Activated T-cell treated with anti-CD3 and anti-CD28 coated beads, Interleukin-2, amount 50 U/mL, for 4 hours (primary cell): ENCODE measurements at regions not wholly inside any gene's neighbourhood (a gene's known extent, or its start where the extent isn't known, plus 50 kb on each side); places are given as distances from the start of the nearest gene placed in this dataset.

Source experiments
- ATAC-seq, 2 donors: fragments of 200-7000 bp; cut with Tn5 transposase; one replicate each; pipeline ENCODE4 v1.10.0; 2021
- DNase-seq: peaks from one replicate; pipeline ENCODE4 v3.0.0-alpha.2; 2020
- H3K27me3 Mint-ChIP-seq: one replicate; pipeline ENCODE4 v1.8.0; 2021; ENCODE audit warnings: low read depth, mixed read lengths
- H3K36me3 Mint-ChIP-seq: one replicate; pipeline ENCODE4 v1.8.0; 2022; ENCODE audit warnings: mixed read lengths; ENCODE audit not compliant: insufficient read depth
- H3K4me1 Mint-ChIP-seq: one replicate; pipeline ENCODE4 v1.8.0; 2021; ENCODE audit warnings: low read depth, mixed read lengths
- H3K4me3 Mint-ChIP-seq: one replicate; pipeline ENCODE4 v1.8.0; 2021; ENCODE audit warnings: mild to moderate bottlenecking, moderate library complexity, mixed read lengths
- H3K9me3 Mint-ChIP-seq: one replicate; pipeline ENCODE4 v1.8.0; 2021; ENCODE audit warnings: mixed read lengths

- ATAC-seq (no peak), DNase-seq (no peak)
- H3K36me3 Mint-ChIP-seq: peaks cover 3% of the 10 kb centered on the region
- peaks cover 2% of the 10 kb centered on the region for H3K4me1 Mint-ChIP-seq
- H3K27me3 Mint-ChIP-seq: no peaks in the 10 kb centered on the region
- H3K4me3 Mint-ChIP-seq: no peak overlapping the region
- H3K9me3 Mint-ChIP-seq: no peaks in the 10 kb centered on the region
Observed at GRCh38 chr1:244995602-244996400, 131.5 kb upstream of the HNRNPU start.

- H3K4me1 Mint-ChIP-seq: no peaks in the 10 kb centered on the region
- H3K27me3 Mint-ChIP-seq: no peaks in the 10 kb centered on the region
- DNase-seq: no peak
- no peak overlapping the region for H3K4me3 Mint-ChIP-seq
- no peak for ATAC-seq
- H3K36me3 Mint-ChIP-seq: peaks cover 3% of the 10 kb centered on the region
- no peaks in the 10 kb centered on the region for H3K9me3 Mint-ChIP-seq
Observed at GRCh38 chr1:244992833-244993232, 128.5 kb upstream of the HNRNPU start.

- ATAC-seq: no peak
Observed at GRCh38 chr1:244989813-244990212, 125.5 kb upstream of the HNRNPU start.

GRCh38 chr1:244988521-244988920, 124.2 kb upstream of the HNRNPU start:
- H3K27me3 Mint-ChIP-seq: no peaks in the 10 kb centered on the region
- H3K4me3 Mint-ChIP-seq: no peak overlapping the region
- H3K4me1 Mint-ChIP-seq: no peaks in the 10 kb centered on the region
- no peaks in the 10 kb centered on the region for H3K36me3 Mint-ChIP-seq
- no peak for ATAC-seq
- H3K9me3 Mint-ChIP-seq: no peaks in the 10 kb centered on the region
- DNase-seq: no peak

More at GRCh38 chr1:244989813-244990212, 125.5 kb upstream of the HNRNPU start:
- Mint-ChIP-seq H3K9me3 (no peaks in the 10 kb centered on the region), H3K4me1 (no peaks in the 10 kb centered on the region), H3K27me3 (no peaks in the 10 kb centered on the region), H3K36me3 (no peaks in the 10 kb centered on the region), H3K4me3 (no peak overlapping the region)
- DNase-seq: no peak

GRCh38 chr1:244980605-244981004, 116.3 kb upstream of the HNRNPU start:
- DNase-seq (no peak), ATAC-seq (no peak)
- Mint-ChIP-seq H3K27me3 (no peaks in the 10 kb centered on the region), H3K4me3 (no peak overlapping the region), H3K36me3 (no peaks in the 10 kb centered on the region), H3K4me1 (no peaks in the 10 kb centered on the region), H3K9me3 (no peaks in the 10 kb centered on the region)

GRCh38 chr1:244974550-244974949, 110.2 kb upstream of the HNRNPU start:
- Mint-ChIP-seq H3K27me3 (no peaks in the 10 kb centered on the region), H3K4me3 (no peak overlapping the region), H3K9me3 (no peaks in the 10 kb centered on the region), H3K36me3 (no peaks in the 10 kb centered on the region), H3K4me1 (peaks cover 13% of the 10 kb centered on the region)
- no peak for DNase-seq
- ATAC-seq: no peak

GRCh38 chr1:244974106-244974505, 109.8 kb upstream of the HNRNPU start:
- no peak for ATAC-seq
- Mint-ChIP-seq H3K4me1 (peaks cover 14% of the 10 kb centered on the region), H3K9me3 (no peaks in the 10 kb centered on the region), H3K27me3 (no peaks in the 10 kb centered on the region), H3K4me3 (no peak overlapping the region), H3K36me3 (no peaks in the 10 kb centered on the region)
- no peak for DNase-seq

GRCh38 chr1:244971552-244972216, 107.3 kb upstream of the HNRNPU start:
- Mint-ChIP-seq H3K9me3 (no peaks in the 10 kb centered on the region), H3K36me3 (no peaks in the 10 kb centered on the region), H3K4me3 (peak overlapping the region; percentile 93), H3K27me3 (no peaks in the 10 kb centered on the region), H3K4me1 (peaks cover 22% of the 10 kb centered on the region)
- DNase-seq (no peak), ATAC-seq (no peak)

GRCh38 chr1:244970744-244971551, 106.6 kb upstream of the HNRNPU start:
- ATAC-seq: peak; percentile 83 to 85
- no peaks in the 10 kb centered on the region for H3K36me3 Mint-ChIP-seq

GRCh38 chr1:244970236-244970743, 105.9 kb upstream of the HNRNPU start:
- Mint-ChIP-seq H3K4me3 (peak overlapping the region; percentile 93), H3K9me3 (no peaks in the 10 kb centered on the region), H3K27me3 (no peaks in the 10 kb centered on the region), H3K4me1 (peaks cover 22% of the 10 kb centered on the region), H3K36me3 (no peaks in the 10 kb centered on the region)
- DNase-seq: peak; percentile 55
- peak; percentile 69 for ATAC-seq

More at GRCh38 chr1:244970744-244971551, 106.6 kb upstream of the HNRNPU start:
- Mint-ChIP-seq H3K4me1 (peaks cover 22% of the 10 kb centered on the region), H3K9me3 (no peaks in the 10 kb centered on the region), H3K27me3 (no peaks in the 10 kb centered on the region), H3K4me3 (peak overlapping the region; percentile 93)
- peak; percentile 91 for DNase-seq

GRCh38 chr1:244969355-244970235, 105.3 kb upstream of the HNRNPU start:
- H3K4me3 Mint-ChIP-seq: peak overlapping the region; percentile 93
- peaks cover 22% of the 10 kb centered on the region for H3K4me1 Mint-ChIP-seq
- DNase-seq (peak; percentile 48), ATAC-seq (peak; percentile 17 to 21)
- no peaks in the 10 kb centered on the region for H3K36me3 Mint-ChIP-seq
- H3K9me3 Mint-ChIP-seq: no peaks in the 10 kb centered on the region
- H3K27me3 Mint-ChIP-seq: no peaks in the 10 kb centered on the region

GRCh38 chr1:244968881-244969280, 104.5 kb upstream of the HNRNPU start:
- H3K4me3 Mint-ChIP-seq: peak overlapping the region; percentile 93
- H3K27me3 Mint-ChIP-seq: no peaks in the 10 kb centered on the region
- H3K4me1 Mint-ChIP-seq: peaks cover 29% of the 10 kb centered on the region
- no peaks in the 10 kb centered on the region for H3K36me3 Mint-ChIP-seq
- no peak for ATAC-seq
- no peak for DNase-seq
- H3K9me3 Mint-ChIP-seq: no peaks in the 10 kb centered on the region

GRCh38 chr1:244968471-244968871, 104.1 kb upstream of the HNRNPU start:
- ATAC-seq (no peak), DNase-seq (no peak)
- Mint-ChIP-seq H3K9me3 (no peaks in the 10 kb centered on the region), H3K27me3 (no peaks in the 10 kb centered on the region), H3K4me3 (peak overlapping the region; percentile 27), H3K4me1 (peaks cover 33% of the 10 kb centered on the region), H3K36me3 (no peaks in the 10 kb centered on the region)
